GM12875 (cell line): ENCODE measurements at regions not wholly inside any gene's neighbourhood (a gene's known extent, or its start where the extent isn't known, plus 50 kb on each side); places are given as distances from the start of the nearest gene placed in this dataset.

Experiments used
- H3K4me3 ChIP-seq: one replicate; pipeline ENCODE4 v1.5.1; 2011; ENCODE audit warnings: low read depth, low read length, control low read depth
- TF ChIP-seq, protein P1 (sequence below): IDR thresholded peaks from 2 replicates; pipeline ENCODE4 v1.5.1; 2011; ENCODE audit warnings: low read depth, mild to moderate bottlenecking, control low read depth, inconsistent platforms, low read length, moderate library complexity, borderline replicate concordance; ENCODE audit not compliant: insufficient read depth

DNA sequence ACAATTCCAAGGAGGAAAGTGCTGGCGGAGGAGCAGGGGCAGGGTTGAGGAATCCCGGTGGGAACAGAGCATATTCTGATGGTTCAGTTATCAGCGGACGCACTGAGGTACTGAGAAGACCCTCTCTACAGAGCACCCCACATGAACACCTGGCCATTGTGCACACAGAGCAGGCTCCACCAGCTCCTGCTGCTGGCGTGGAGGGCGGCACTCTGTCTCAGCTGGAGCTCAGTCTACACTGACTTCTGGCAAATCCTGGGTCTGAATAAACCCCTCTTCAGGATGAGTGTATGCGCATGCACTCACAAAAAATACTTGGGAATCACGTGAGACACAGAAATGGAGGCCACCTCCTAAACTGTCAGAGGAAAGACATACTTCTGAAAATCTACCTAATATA lies 114.4 kb upstream of the IRS2 start:
- no peak overlapping the region for H3K4me3 ChIP-seq
- TF ChIP-seq, protein P1, sequence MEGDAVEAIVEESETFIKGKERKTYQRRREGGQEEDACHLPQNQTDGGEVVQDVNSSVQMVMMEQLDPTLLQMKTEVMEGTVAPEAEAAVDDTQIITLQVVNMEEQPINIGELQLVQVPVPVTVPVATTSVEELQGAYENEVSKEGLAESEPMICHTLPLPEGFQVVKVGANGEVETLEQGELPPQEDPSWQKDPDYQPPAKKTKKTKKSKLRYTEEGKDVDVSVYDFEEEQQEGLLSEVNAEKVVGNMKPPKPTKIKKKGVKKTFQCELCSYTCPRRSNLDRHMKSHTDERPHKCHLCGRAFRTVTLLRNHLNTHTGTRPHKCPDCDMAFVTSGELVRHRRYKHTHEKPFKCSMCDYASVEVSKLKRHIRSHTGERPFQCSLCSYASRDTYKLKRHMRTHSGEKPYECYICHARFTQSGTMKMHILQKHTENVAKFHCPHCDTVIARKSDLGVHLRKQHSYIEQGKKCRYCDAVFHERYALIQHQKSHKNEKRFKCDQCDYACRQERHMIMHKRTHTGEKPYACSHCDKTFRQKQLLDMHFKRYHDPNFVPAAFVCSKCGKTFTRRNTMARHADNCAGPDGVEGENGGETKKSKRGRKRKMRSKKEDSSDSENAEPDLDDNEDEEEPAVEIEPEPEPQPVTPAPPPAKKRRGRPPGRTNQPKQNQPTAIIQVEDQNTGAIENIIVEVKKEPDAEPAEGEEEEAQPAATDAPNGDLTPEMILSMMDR = no peak

DNA sequence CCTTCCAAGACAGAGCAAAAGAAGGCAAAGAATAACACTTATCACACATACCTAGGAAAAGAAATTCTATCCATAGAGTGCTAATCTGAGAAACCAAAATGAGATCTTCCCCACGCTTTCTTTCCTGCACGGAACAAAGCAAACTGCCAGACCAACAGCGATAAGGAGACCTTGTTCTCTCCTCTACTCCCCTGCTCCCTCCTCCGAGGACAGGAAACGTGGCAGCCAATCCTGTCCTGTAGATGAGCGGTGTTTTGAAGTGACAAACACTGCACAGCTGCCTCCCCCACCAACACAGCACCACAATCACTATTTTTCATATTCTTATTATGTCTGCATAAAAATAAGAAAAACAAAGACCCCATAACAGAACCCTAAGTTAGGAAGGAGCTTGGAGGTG lies 113.9 kb upstream of the IRS2 start:
- no peak overlapping the region for H3K4me3 ChIP-seq
- TF ChIP-seq, protein P1 = no peak

GRCh38 chr13:109899748-109900147 lies 113.4 kb upstream of the IRS2 start:
- no peak overlapping the region for H3K4me3 ChIP-seq
- TF ChIP-seq, protein P1 = no peak

- no peak overlapping the region for H3K4me3 ChIP-seq
- TF ChIP-seq, protein P1 = no peak
Measured at GRCh38 chr13:109899316-109899715, 112.9 kb upstream of the IRS2 start.

- TF ChIP-seq, protein P1 = no peak
Measured at GRCh38 chr13:109897988-109898624, 111.7 kb upstream of the IRS2 start.

DNA sequence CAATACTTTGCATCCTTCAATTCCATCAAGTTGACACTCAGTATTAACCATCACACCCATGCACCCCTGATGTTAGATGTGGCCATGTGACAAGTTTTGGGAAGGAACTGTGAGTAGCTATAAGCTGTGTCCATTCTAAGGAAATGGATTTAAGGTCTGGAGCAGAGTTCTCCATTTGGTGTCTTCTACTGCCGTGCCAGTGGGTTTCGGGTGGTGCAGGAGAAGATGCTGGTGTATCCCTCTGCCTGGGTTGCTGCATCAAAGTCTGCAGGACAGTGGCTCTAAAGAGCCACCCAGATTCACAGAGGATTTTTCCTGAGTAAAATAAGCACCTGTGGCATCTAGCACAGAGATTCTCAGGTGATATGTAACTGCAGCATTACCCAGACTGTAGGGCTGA lies 105.7 kb upstream of the IRS2 start:
- H3K4me3 ChIP-seq = no peak overlapping the region
- TF ChIP-seq, protein P1 = no peak

More at GRCh38 chr13:109897988-109898624, 111.7 kb upstream of the IRS2 start:
- H3K4me3 ChIP-seq = no peak overlapping the region

DNA sequence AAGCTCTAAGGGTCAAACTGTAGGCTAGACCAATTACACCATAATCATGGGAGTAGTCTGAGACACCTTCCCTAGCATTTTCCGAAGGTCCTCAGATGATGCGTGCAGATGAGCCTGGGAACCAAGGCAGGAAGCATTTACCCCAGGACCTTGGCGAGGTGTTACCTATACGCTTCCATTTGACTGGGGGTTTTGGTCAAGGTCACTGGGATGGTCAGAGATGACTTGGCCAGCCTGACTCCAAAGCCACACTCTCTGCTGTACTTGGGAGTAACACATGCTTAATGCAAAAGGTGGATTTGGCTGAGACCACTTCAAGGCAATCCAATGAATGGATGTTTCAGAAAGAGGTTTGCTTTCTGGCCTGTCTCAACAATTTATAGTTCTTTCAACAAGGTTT lies 98.9 kb upstream of the IRS2 start:
- no peak overlapping the region for H3K4me3 ChIP-seq
- TF ChIP-seq, protein P1 = no peak
